ENCODE measurements at regions not wholly inside any gene's neighbourhood (a gene's known extent, or its start where the extent isn't known, plus 50 kb on each side); places are given as distances from the start of the nearest gene placed in this dataset.

DNA sequence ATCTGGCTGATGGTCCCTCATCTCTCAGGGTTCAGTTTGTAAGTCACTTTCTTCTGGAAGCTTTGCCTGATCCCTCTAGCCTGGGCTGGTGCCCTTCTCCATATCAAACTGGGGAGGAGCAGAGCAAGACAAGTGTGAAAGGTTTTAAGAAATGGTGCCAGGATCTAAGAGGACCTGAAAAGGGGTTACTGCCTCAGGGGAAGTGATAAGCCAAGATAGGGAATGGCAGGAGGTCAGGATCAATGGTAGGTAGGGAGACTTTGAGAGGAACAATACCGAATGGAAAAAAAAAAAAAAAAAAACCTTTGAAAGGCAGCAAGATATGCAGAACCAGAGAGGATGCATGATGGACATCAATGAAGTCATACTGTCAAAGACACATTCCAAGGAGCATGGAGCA lies 67.5 kb upstream of the TLR4 start:
- Mint-ChIP-seq H3K4me1 (no peaks in the 10 kb centered on the region), H3K27me3 (ENCODE audit: low read depth) (no peaks in the 10 kb centered on the region), H3K27ac (ENCODE audit: unreplicated experiment) (no peak overlapping the region), H3K36me3 (ENCODE audit: low read depth) (no peaks in the 10 kb centered on the region), H3K4me3 (no peak overlapping the region), H3K9me3 (no peaks in the 10 kb centered on the region)
- TF ChIP-seq, protein P1, sequence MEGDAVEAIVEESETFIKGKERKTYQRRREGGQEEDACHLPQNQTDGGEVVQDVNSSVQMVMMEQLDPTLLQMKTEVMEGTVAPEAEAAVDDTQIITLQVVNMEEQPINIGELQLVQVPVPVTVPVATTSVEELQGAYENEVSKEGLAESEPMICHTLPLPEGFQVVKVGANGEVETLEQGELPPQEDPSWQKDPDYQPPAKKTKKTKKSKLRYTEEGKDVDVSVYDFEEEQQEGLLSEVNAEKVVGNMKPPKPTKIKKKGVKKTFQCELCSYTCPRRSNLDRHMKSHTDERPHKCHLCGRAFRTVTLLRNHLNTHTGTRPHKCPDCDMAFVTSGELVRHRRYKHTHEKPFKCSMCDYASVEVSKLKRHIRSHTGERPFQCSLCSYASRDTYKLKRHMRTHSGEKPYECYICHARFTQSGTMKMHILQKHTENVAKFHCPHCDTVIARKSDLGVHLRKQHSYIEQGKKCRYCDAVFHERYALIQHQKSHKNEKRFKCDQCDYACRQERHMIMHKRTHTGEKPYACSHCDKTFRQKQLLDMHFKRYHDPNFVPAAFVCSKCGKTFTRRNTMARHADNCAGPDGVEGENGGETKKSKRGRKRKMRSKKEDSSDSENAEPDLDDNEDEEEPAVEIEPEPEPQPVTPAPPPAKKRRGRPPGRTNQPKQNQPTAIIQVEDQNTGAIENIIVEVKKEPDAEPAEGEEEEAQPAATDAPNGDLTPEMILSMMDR (conservative IDR thresholded peaks at IDR 0.05), result no peak
- no peak for DNase-seq (ENCODE audit: low read depth, low spot score)

DNA sequence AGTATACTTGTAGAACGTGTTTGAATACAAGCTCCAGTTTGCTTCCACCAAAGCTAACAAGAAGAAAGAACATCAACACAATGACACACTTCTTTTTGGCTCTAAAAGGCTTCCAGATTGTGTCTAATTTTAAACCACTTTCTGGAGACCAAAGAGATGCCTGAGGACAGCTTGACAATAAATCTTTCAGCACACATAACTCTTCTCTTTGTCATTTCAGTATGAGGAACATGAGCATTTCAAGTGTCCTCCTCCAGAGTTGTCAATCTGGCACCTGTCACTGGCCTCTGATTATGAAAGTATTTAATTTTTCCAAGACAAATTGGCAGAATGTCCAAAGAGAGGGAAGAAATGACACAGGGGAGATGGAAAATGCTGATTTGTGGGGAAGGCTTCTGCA lies 79.0 kb upstream of the TLR4 start:
- TF ChIP-seq, protein P1 (conservative IDR thresholded peaks at IDR 0.05), result no peak
- Mint-ChIP-seq H3K27ac (ENCODE audit: unreplicated experiment) (no peak overlapping the region), H3K4me1 (no peaks in the 10 kb centered on the region), H3K27me3 (ENCODE audit: low read depth) (no peaks in the 10 kb centered on the region), H3K4me3 (no peak overlapping the region), H3K9me3 (peaks cover 10% of the 10 kb centered on the region), H3K36me3 (ENCODE audit: low read depth) (no peaks in the 10 kb centered on the region)
- no peak for DNase-seq (ENCODE audit: low read depth, low spot score)

DNA sequence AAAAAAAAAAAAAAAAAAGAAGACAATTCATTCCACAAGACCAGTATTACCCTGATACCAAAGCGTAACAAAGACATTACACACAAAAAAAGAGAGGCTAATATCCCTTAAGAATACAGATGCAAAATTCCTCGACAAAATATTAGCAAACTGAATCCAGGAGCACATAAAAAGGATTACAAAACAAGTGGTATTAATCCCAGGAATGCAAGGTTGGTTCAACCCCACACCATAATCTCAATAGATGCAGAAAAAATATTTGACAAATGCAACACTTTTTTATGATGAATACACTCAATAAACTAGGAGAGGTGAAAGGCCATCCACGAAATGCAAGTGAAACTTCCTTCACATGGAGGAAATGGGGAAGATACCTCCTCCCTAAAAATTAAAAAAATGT lies 80.1 kb upstream of the TLR4 start:
- TF ChIP-seq, protein P1 (conservative IDR thresholded peaks at IDR 0.05), result no peak
- no peaks in the 10 kb centered on the region for H3K36me3 Mint-ChIP-seq (ENCODE audit: low read depth)
- H3K27me3 Mint-ChIP-seq (ENCODE audit: low read depth), result no peaks in the 10 kb centered on the region
- no peak for DNase-seq (ENCODE audit: low read depth, low spot score)
- H3K4me1 Mint-ChIP-seq, result no peaks in the 10 kb centered on the region
- H3K9me3 Mint-ChIP-seq, result peaks cover 10% of the 10 kb centered on the region
- no peak overlapping the region for H3K4me3 Mint-ChIP-seq
- H3K27ac Mint-ChIP-seq (ENCODE audit: unreplicated experiment), result no peak overlapping the region

DNA sequence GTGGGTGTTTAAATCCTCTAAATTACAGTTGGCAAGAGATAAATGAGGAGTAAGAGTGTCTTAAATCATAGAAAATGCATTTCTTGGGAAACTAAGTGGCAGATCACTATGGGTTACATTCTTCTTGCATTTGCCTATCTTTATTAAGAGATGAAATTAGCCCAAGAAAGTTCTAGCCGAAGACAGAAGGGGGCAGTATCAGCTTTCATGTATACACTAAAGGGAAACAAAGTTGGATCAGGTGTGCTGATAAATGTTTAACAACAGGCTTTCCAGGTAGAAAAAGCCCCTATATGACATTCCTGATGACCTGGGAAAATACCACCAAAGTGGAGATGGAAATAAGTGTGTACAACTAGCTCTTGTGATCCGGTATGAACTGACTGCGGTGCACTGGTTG lies 81.9 kb upstream of the TLR4 start:
- Mint-ChIP-seq H3K36me3 (ENCODE audit: low read depth) (no peaks in the 10 kb centered on the region), H3K4me3 (no peak overlapping the region), H3K27me3 (ENCODE audit: low read depth) (no peaks in the 10 kb centered on the region), H3K27ac (ENCODE audit: unreplicated experiment) (no peak overlapping the region), H3K4me1 (no peaks in the 10 kb centered on the region), H3K9me3 (peaks cover 10% of the 10 kb centered on the region)
- DNase-seq (ENCODE audit: low read depth, low spot score), result no peak
- TF ChIP-seq, protein P1 (conservative IDR thresholded peaks at IDR 0.05), result peak; percentile 18

DNA sequence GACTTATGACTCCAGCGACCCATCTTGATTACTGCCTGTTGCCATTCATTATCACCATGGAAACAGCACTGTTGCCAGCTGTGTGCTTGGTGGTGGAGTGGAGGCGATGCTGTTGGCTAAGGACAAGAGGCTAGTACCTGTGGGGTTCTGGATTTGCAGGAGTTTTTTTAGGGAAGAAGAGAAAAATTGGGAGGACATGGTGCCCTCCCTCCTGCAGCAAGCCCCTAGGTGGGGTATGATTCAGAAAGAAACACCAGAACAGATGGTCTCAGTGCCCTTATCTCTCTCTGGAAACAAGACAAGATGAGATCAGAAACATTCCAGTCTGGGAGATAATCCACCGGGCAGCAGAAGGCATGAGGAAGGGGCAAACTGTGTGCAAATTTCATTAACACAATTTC lies 87.8 kb upstream of the TLR4 start:
- Mint-ChIP-seq H3K9me3 (peaks cover 3% of the 10 kb centered on the region), H3K27ac (ENCODE audit: unreplicated experiment) (no peak overlapping the region), H3K4me3 (no peak overlapping the region), H3K27me3 (ENCODE audit: low read depth) (no peaks in the 10 kb centered on the region), H3K4me1 (no peaks in the 10 kb centered on the region), H3K36me3 (ENCODE audit: low read depth) (no peaks in the 10 kb centered on the region)
- TF ChIP-seq, protein P1 (conservative IDR thresholded peaks at IDR 0.05), result no peak
- DNase-seq (ENCODE audit: low read depth, low spot score), result no peak

DNA sequence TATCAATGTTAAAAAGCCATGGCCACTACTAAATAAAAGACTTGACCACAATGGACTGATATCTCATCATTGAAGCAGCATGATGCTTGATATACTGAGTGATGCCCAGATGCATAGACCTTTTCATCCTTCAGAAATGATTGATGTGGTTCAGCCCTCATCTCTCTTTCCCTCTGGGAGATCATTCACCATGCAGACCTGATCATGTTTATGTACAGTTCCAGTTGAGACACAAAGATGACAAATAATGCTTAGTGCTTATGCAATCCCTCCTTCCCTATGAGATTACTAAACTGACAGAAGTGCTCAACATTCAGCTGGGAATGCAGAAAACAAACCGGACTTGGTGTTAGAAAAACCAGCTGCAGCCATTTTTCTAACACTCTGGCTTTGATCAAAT lies 91.9 kb upstream of the TLR4 start:
- Mint-ChIP-seq H3K36me3 (ENCODE audit: low read depth) (no peaks in the 10 kb centered on the region), H3K4me3 (no peak overlapping the region), H3K27ac (ENCODE audit: unreplicated experiment) (no peak overlapping the region), H3K9me3 (peaks cover 3% of the 10 kb centered on the region), H3K27me3 (ENCODE audit: low read depth) (no peaks in the 10 kb centered on the region), H3K4me1 (no peaks in the 10 kb centered on the region)
- TF ChIP-seq, protein P1 (conservative IDR thresholded peaks at IDR 0.05), result no peak
- DNase-seq (ENCODE audit: low read depth, low spot score), result no peak

Measured in neural crest cell (in vitro differentiated cells).